CD4-positive, alpha-beta T cell treated with Interleukin-1 beta for 1 hour (primary cell): ENCODE measurements at regions not wholly inside any gene's neighbourhood (a gene's known extent, or its start where the extent isn't known, plus 50 kb on each side); places are given as distances from the start of the nearest gene placed in this dataset.
"Not testable (repeated sequence)": the region's sequence is repeated elsewhere in the genome, so short reads cannot be mapped to it uniquely, and the experiment has no call there.

ENCODE experiments used
- DNase-seq, 2 donors: peaks; one replicate each; pipeline ENCODE4 v3.0.0-alpha.2; 2020 to 2022

- no peak for DNase-seq
Observed at GRCh38 chr14:89697281-89698060, 257.1 kb downstream of the EFCAB11 start.

GRCh38 chr14:89695846-89696245 lies 258.7 kb downstream of the EFCAB11 start:
- DNase-seq, result no peak

- no peak for DNase-seq
Observed at GRCh38 chr14:89690139-89690538, 264.4 kb downstream of the EFCAB11 start.

GRCh38 chr14:89689711-89690110 lies 264.8 kb downstream of the EFCAB11 start:
- DNase-seq, result not testable (repeated sequence)

GRCh38 chr14:89688507-89689211 lies 265.9 kb downstream of the EFCAB11 start:
- no peak for DNase-seq

- not testable (repeated sequence) for DNase-seq
Observed at GRCh38 chr14:89687129-89687528, 267.4 kb downstream of the EFCAB11 start.

- no peak for DNase-seq
Observed at GRCh38 chr14:89684139-89684538, 267.1 kb upstream of the FOXN3 start.

GRCh38 chr14:89681086-89682018 lies 264.3 kb upstream of the FOXN3 start:
- peak; percentile 18 to 31 for DNase-seq

GRCh38 chr14:89680156-89680555 lies 263.1 kb upstream of the FOXN3 start:
- no peak for DNase-seq

GRCh38 chr14:89678768-89679167 lies 261.7 kb upstream of the FOXN3 start:
- DNase-seq, result no peak

- no peak for DNase-seq
Observed at GRCh38 chr14:89675590-89675989, 258.6 kb upstream of the FOXN3 start.

- no peak for DNase-seq
Observed at GRCh38 chr14:89674936-89675335, 257.9 kb upstream of the FOXN3 start.

GRCh38 chr14:89674240-89674639 lies 257.2 kb upstream of the FOXN3 start:
- no peak for DNase-seq

- DNase-seq, result peak in 1 of 2 donors; percentile 3
Observed at GRCh38 chr14:89673512-89674225, 256.6 kb upstream of the FOXN3 start.

- no peak for DNase-seq
Observed at GRCh38 chr14:89672636-89673511, 255.8 kb upstream of the FOXN3 start.

GRCh38 chr14:89669193-89669592 lies 252.2 kb upstream of the FOXN3 start:
- peak; percentile 3 to 27 for DNase-seq

- DNase-seq, result no peak
Observed at GRCh38 chr14:89667983-89668382, 250.9 kb upstream of the FOXN3 start.

GRCh38 chr14:89665300-89666081 lies 248.5 kb upstream of the FOXN3 start:
- not testable (repeated sequence) for DNase-seq

GRCh38 chr14:89661392-89661791 lies 244.4 kb upstream of the FOXN3 start:
- DNase-seq, result no peak

GRCh38 chr14:89660625-89661233 lies 243.7 kb upstream of the FOXN3 start:
- DNase-seq, result not testable (repeated sequence)
